K562 (cell line): ENCODE measurements at regions not wholly inside any gene's neighbourhood (a gene's known extent, or its start where the extent isn't known, plus 50 kb on each side); places are given as distances from the start of the nearest gene placed in this dataset.

Experiments used
- ATAC-seq: fragments of 200-7000 bp; cut with Tn5 transposase; 3 replicates; pipeline ENCODE4 v1.9.1; 2020; ENCODE audit warnings: moderate library complexity
- BruUV-seq: library from RNA; stranded (reverse); fragments of 400-500 nt; replicated peaks from 2 replicates; lab custom pipeline; 2021; lab: Mats Ljungman, UMichigan
- CTCF ChIA-PET: fragments of 300-600 bp; formaldehyde crosslinking; extraction: SDS; loops from one replicate; lab custom pipeline; 2021; ENCODE audit warnings: low intra/inter-chr PET ratio; lab: Yijun Ruan, JAX
- POLR2A ChIA-PET: fragments of 300-600, 350-650 bp; sonication (Branson Sonifier 250); formaldehyde crosslinking; extraction: SDS; loops from one replicate; lab custom pipeline; 2021; ENCODE audit warnings: antibody characterized with exemption, inconsistent platforms; lab: Yijun Ruan, JAX
- DNase-seq, 4 experiments: peaks; one replicate each; pipeline versions ENCODE4 v3.0.0 to v3.0.0-alpha.2; 2011 to 2018; ENCODE audit warnings: low spot score in 3 of 4, mixed read lengths in 3 of 4; ENCODE audit errors: extremely low read depth in 1 of 4
- FAIRE-seq: peaks from 2 replicates; lab custom pipeline; 2011; peaks lifted over from hg19 to GRCh38; lab: Jason Lieb, UNC
- H2AFZ ChIP-seq: 2 replicates; pipeline ENCODE4 v1.6.0; 2011; ENCODE audit warnings: low read depth, low read length, control low read depth, inconsistent platforms
- H3K27ac ChIP-seq: fragments of 200-600 bp; 3 replicates; pipeline ENCODE4 v1.8.0; 2011; ENCODE audit warnings: low read depth, mild to moderate bottlenecking, control low read depth, inconsistent platforms, low read length, moderate library complexity, mixed read lengths; ENCODE audit errors: extremely low read depth
- H3K27me3 ChIP-seq, 2 experiments: fragments of 300-600 bp in 1 of 2; 2 replicates in 1 of 2; 3 replicates in 1 of 2; pipeline versions ENCODE4 v1.6.0 to v1.8.0; 2011; ENCODE audit warnings: inconsistent platforms in 2 of 2, low read length in 2 of 2, mild to moderate bottlenecking in 1 of 2, mixed read lengths in 1 of 2, moderate library complexity in 1 of 2; ENCODE audit not compliant: control insufficient read depth in 2 of 2, insufficient read depth in 2 of 2
- H3K36me3 ChIP-seq: fragments of 300-600 bp; 3 replicates; pipeline ENCODE4 v1.8.0; 2011; ENCODE audit warnings: mild to moderate bottlenecking, low read length, inconsistent platforms; ENCODE audit not compliant: control insufficient read depth, insufficient read depth
- H3K4me1 ChIP-seq, 2 experiments: fragments of 200-600 bp in 1 of 2; replicated peaks in 1 of 2; 2 replicates in 1 of 2; 3 replicates in 1 of 2; pipeline versions ENCODE4 v1.5.1 to v1.8.0; 2011; ENCODE audit warnings: inconsistent platforms in 2 of 2, low read length in 2 of 2, mild to moderate bottlenecking in 1 of 2, mixed read lengths in 1 of 2, moderate library complexity in 1 of 2; ENCODE audit not compliant: control insufficient read depth in 2 of 2, insufficient read depth in 2 of 2
- H3K4me2 ChIP-seq: 2 replicates; pipeline ENCODE4 v1.6.1; 2011; ENCODE audit warnings: low read length, control low read depth, inconsistent platforms, mixed read lengths; ENCODE audit not compliant: insufficient read depth
- H3K4me3 ChIP-seq: fragments of 200-600 bp; sonication (generic), shearing (Covaris generic); 2 replicates; pipeline ENCODE4 v1.5.1; 2016; ENCODE audit warnings: control low read depth, inconsistent platforms
- H3K79me2 ChIP-seq: fragments of 200-600 bp; 3 replicates; pipeline ENCODE4 v1.8.0; 2011; ENCODE audit warnings: low read length, inconsistent platforms; ENCODE audit not compliant: control insufficient read depth, insufficient read depth
- H3K9ac ChIP-seq, 2 experiments: 2 replicates each; pipeline versions ENCODE4 v1.6.0 to v1.6.1; 2011; ENCODE audit warnings: low read depth in 2 of 2, low read length in 2 of 2, control low read depth in 1 of 2, inconsistent platforms in 1 of 2, mild to moderate bottlenecking in 1 of 2, mixed read lengths in 1 of 2; ENCODE audit not compliant: insufficient read depth in 1 of 2
- H3K9me1 ChIP-seq: one replicate; pipeline ENCODE4 v1.6.0; 2011; ENCODE audit warnings: inconsistent platforms, mild to moderate bottlenecking, low read length, moderate library complexity; ENCODE audit not compliant: control insufficient read depth, insufficient read depth
- H3K9me3 ChIP-seq: replicated peaks from 2 replicates; pipeline ENCODE4 v1.5.1; 2011; ENCODE audit warnings: low read depth, low read length, inconsistent platforms; ENCODE audit not compliant: control insufficient read depth, insufficient read depth
- H4K20me1 ChIP-seq: replicated peaks from 2 replicates; pipeline ENCODE4 v1.6.1; 2011; ENCODE audit warnings: low read length, inconsistent platforms, mixed read lengths; ENCODE audit not compliant: control insufficient read depth, insufficient read depth
- ATF1 ChIP-seq, 2 experiments: fragments of 450-650 bp in 1 of 2; IDR thresholded peaks; 2 replicates each; pipeline ENCODE4 v1.6.1; 2016; ENCODE audit warnings: missing compliant biosample characterization in 1 of 2, missing genetic modification characterization in 1 of 2
- BRD4 ChIP-seq: fragments of 200-600 bp; sonication (generic); IDR thresholded peaks from 2 replicates; pipeline ENCODE4 v1.6.1; 2017; ENCODE audit warnings: inconsistent platforms
- JUN ChIP-seq, 2 experiments: sonication (generic) in 1 of 2; formaldehyde crosslinking in 1 of 2; IDR thresholded peaks; 2 replicates each; pipeline versions ENCODE4 v1.6.1 to v1.8.0; 2012 to 2022; ENCODE audit warnings: borderline replicate concordance in 2 of 2, mild to moderate bottlenecking in 2 of 2, improper control_type of control experiment in 1 of 2, low read depth in 1 of 2, low read length in 1 of 2, missing genetic modification reagents in 1 of 2
- MAZ ChIP-seq, 2 experiments: fragments of 450-650 bp in 1 of 2; sonication (generic) in 1 of 2; formaldehyde crosslinking; IDR thresholded peaks in 1 of 2; conservative IDR thresholded peaks in 1 of 2; 2 replicates each; pipeline versions ENCODE4 v1.4.0 to v1.5.0; 2020; ENCODE audit warnings: mild to moderate bottlenecking in 1 of 2, missing genetic modification reagents in 1 of 2
- RBM14 ChIP-seq: fragments of 200-400 bp; formaldehyde crosslinking; IDR thresholded peaks from 2 replicates; pipeline ENCODE4 v1.6.1; 2018; ENCODE audit warnings: low read depth, mild to moderate bottlenecking, low read length, moderate library complexity, borderline replicate concordance; ENCODE audit not compliant: insufficient read depth
- SRF ChIP-seq, 2 experiments: fragments of 250-450, 450-650 bp in 1 of 2; sonication (Bioruptor Pico) in 1 of 2; sonication (generic) in 1 of 2; formaldehyde crosslinking; IDR thresholded peaks; 2 replicates each; pipeline versions ENCODE4 v1.5.0 to v1.5.1; 2020 to 2022; ENCODE audit warnings: mild to moderate bottlenecking in 1 of 2, missing genetic modification reagents in 1 of 2
- ZNF232 ChIP-seq: sonication (generic); formaldehyde crosslinking; IDR thresholded peaks from 2 replicates; pipeline ENCODE4 v1.8.0; 2022; ENCODE audit warnings: mild to moderate bottlenecking, missing genetic modification reagents
- ZNF436 ChIP-seq: fragments of 250-450, 450-650 bp; sonication (Bioruptor Pico); formaldehyde crosslinking; IDR thresholded peaks from 2 replicates; pipeline ENCODE4 v1.7.0; 2020; ENCODE audit warnings: mild to moderate bottlenecking
- in situ Hi-C: fragments of 300-500 bp; cut with MboI; formaldehyde crosslinking; loops from 4 replicates; pipeline ENCODE4 v1.15.0; 2018; ENCODE audit warnings: inconsistent platforms, mixed read lengths
- intact Hi-C: fragments of 100-400 bp; cut with micrococcal nuclease; formaldehyde crosslinking; loops from 2 replicates; pipeline ENCODE4 v1.14.2; 2022
- TF ChIP-seq, protein P1 (sequence below), 2 experiments: fragments of 450-650 bp; IDR thresholded peaks; 2 replicates each; pipeline ENCODE4 v1.6.1; 2016

DNA sequence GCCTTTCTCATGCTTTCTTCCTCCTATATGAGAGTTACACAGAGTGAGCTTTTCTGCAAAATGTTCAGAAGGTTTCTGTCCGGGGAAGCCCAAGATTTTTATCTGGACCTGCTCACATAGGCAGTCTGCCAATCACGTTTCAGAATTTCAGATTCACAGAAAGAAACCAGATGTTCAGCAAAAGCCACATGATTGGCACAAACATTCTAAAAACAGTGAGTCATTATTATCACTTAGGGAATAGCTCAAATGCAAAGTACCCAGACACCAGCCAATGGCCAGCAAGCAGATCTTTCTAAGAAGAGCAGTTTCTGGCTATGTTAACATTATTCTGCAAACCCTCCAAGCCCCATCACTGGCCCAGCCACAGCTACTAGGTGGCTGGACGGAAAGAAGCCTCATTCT lies 1558.5 kb upstream of the TMEM132C start (continued):
- TF ChIP-seq RBM14 = no peak
- TF ChIP-seq JUN (IDR thresholded peaks at IDR 0.05; ENCODE audit: borderline replicate concordance, low read depth, low read length) = no peak
- no peak for TF ChIP-seq JUN (CRISPR knock-in tag; IDR thresholded peaks at IDR 0.05; ENCODE audit: borderline replicate concordance)
- no peak for TF ChIP-seq ZNF232 (CRISPR knock-in tag)
- TF ChIP-seq BRD4 = no peak
- TF ChIP-seq SRF (CRISPR knock-in tag; IDR thresholded peaks at IDR 0.05) = no peak
- TF ChIP-seq, protein P1, sequence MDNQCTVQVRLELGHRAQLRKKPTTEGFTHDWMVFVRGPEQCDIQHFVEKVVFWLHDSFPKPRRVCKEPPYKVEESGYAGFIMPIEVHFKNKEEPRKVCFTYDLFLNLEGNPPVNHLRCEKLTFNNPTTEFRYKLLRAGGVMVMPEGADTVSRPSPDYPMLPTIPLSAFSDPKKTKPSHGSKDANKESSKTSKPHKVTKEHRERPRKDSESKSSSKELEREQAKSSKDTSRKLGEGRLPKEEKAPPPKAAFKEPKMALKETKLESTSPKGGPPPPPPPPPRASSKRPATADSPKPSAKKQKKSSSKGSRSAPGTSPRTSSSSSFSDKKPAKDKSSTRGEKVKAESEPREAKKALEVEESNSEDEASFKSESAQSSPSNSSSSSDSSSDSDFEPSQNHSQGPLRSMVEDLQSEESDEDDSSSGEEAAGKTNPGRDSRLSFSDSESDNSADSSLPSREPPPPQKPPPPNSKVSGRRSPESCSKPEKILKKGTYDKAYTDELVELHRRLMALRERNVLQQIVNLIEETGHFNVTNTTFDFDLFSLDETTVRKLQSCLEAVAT (IDR thresholded peaks at IDR 0.05) = no peak
- TF ChIP-seq MAZ (CRISPR knock-in tag; conservative IDR thresholded peaks at IDR 0.05 in 1 of 2, IDR thresholded peaks at IDR 0.05 in 1 of 2) = no peak

DNA sequence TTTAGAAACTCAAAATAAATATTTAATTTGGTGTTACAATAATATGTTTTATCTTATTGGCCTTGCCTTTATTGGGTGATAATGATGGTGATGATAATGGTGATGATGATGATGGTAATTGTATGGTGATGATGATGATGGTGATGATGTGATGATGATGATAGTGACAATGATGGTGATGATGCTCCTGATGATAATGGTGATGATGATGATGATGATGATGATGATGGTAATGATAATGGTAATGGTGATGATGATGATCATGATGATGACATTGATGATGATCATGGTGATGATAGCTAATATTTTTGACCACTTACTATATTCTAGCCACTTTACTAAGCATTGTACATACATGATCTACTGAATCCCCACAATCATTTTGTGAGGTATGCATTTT lies 1548.6 kb upstream of the TMEM132C start:
- Histone ChIP-seq H3K36me3 (no peaks in the 10 kb centered on the region), H3K4me3 (no peak overlapping the region), H3K27me3 (peaks cover 0 to 3% of the 10 kb centered on the region in 2 experiments; a peak in 1 of 5 replicates), H3K27ac (no peak overlapping the region), H3K4me1 (no peaks in the 10 kb centered on the region), H3K9me3 (no peaks in the 10 kb centered on the region), H4K20me1 (no peaks in the 10 kb centered on the region), H3K9ac (no peak overlapping the region), H3K9me1 (no peaks in the 10 kb centered on the region), H2AFZ (no peak overlapping the region), H3K79me2 (no peaks in the 10 kb centered on the region), H3K4me2 (no peak overlapping the region)
- in situ Hi-C loops = no loop called here
- TF ChIP-seq ATF1 (CRISPR knock-in tag; IDR thresholded peaks at IDR 0.05) (no peak), ATF1 (tag; IDR thresholded peaks at IDR 0.05) (peak; percentile 33; the same call in 1 of the 2 replicates), ZNF436 (CRISPR knock-in tag) (no peak)
- CTCF ChIA-PET = no interaction called here
- no TSS peak for BruUV-seq
- intact Hi-C loops = no loop called here
- ATAC-seq = no peak
- FAIRE-seq = no peak
- no peak for DNase-seq
- POLR2A ChIA-PET = interaction anchor here (0.8 kb wide), 1 partner anchor 22 kb away, joined by 4 read pairs; no protein-coding TSS in a partner anchor
